NCI-H510A treated with DMSO at 0.1 percent for 48 hours (cell line): ENCODE measurements at regions not wholly inside any gene's neighbourhood (a gene's known extent, or its start where the extent isn't known, plus 50 kb on each side); places are given as distances from the start of the nearest gene placed in this dataset.
"Not testable (repeated sequence)": the region's sequence is repeated elsewhere in the genome, so short reads cannot be mapped to it uniquely, and the experiment has no call there.

Experiments
- DNase-seq: peaks from one replicate; lab custom pipeline; 2025; lab: John Stamatoyannopoulos, UW

DNA sequence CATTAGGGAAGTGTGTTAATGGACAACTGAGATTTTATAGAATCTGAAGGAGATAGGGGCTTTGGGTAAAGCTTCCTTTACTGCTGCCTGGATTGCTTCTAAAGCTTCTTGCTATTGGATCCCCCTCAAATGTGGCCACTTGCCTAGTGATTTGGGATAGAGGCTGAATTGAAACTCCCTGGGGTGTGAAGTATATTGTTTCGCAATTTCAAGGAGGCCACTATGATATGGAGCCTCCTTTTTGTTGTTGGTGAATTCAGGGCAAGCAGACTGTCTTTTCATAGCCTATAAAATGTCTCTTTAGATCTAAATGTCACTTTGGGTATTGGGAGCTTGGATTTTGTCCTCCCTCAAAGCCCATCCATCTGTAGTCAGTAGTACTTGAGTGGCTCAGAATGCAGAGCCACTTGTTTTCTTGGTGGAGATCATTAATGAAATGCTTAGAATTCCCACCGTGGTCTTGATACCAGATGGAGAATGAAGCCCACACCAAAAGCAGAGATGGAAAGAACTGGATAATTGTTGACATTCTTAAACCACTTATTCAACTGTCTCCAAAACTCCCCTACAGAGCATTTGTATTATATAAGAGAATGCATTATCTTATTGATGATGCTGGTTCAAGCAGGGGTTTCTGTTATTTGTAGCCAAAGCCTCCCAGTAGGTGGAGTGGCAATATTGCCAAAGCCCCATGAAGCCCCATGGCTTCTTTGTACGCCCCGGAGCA lies 144.3 kb upstream of the KCNE2 start:
- no peak for DNase-seq

DNA sequence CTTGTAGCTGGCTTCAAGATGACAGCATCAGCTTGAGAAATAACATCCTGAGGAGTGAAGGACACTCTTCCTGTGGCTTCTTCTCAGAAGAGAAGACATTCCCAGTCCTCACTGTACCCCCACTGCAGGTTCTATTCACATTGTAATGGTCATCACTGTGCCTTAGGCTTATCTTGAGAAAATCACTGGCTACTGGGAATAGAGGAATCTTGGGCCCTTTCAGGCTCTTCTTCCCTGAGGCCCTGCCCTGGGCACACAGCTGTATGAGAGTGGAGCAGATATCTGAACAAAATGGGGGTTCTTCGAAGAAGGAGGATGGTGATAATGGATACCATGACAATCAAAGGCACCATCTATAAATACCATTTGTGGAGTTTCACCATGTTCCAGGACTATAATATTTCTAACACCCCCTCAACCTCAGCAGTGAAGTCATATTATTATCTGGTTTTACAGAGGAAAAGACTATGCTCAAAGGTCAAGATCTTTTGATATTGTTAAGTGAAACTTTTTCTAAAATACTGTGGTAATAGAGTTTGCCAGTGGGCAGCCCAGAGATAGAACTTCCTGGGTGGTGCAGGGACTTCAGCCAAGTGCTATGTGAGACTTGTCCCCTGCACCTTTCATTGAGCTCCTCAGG lies 143.1 kb upstream of the KCNE2 start:
- no peak for DNase-seq

DNA sequence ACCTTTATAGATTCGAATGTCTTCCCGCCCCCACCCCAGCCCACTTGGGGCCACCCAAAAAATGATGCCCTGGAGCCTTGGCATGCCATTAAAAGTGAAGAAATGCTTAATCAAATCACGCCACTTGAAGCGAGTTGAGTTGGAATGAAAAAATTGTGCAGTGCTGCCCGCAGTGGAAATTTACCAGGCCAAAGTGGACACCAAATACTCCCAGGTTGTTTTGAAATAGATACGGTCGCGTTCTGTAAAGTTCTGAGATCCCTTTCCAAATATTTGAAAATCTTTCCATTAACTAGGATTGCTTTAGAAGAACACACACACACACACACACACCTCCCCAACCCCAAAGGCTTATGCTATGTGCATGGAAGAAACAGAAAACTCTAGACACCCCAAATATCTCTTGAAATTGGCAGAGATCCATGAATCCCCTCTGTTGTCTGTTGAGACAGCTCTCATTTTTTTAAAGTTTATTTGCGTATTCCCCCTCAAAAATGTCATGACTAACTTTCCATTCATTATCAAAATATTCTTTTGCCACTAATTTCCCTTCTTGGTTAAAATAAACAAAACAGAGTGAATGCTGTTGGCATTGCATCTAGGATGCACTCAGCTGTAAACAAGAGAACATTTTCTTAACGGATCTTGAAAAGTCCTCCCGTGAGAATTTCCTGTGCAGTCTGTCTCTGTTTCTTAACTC lies 142.3 kb upstream of the KCNE2 start:
- DNase-seq: no peak

DNA sequence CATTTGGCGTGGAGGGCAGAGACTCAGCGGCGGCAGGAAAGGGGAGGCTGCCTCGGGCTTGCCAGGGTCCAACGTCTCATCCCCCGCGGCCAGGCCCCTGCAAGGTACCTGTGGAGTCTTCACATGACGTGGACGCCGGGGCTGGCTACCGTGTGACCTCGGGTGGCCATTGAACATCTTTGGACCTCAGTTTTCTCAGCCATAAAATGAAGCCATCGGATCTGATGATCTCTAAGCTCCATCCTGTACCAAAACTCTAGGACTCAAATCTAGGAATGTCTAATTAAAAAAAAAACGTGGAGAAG lies 141.8 kb upstream of the KCNE2 start:
- no peak for DNase-seq

DNA sequence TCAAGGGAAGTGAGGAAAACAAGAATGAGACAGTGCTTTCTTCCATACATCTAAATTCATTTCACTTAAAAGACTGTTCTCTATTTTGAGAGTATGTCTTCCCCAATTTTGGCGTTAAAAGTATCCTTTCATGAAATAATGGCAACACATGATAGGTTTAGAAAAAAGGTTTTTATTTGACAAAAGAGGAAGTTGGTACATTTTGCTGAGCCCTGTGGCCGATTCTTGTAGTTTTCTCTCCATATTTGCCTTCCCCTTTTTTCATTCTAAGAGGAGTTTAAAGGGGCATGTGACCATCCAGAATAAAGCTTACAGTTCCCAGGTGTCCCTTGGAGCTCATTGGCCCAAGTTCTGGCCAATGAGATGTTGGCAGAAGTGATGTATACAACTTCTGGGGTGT lies 140.4 kb upstream of the KCNE2 start:
- no peak for DNase-seq

DNA sequence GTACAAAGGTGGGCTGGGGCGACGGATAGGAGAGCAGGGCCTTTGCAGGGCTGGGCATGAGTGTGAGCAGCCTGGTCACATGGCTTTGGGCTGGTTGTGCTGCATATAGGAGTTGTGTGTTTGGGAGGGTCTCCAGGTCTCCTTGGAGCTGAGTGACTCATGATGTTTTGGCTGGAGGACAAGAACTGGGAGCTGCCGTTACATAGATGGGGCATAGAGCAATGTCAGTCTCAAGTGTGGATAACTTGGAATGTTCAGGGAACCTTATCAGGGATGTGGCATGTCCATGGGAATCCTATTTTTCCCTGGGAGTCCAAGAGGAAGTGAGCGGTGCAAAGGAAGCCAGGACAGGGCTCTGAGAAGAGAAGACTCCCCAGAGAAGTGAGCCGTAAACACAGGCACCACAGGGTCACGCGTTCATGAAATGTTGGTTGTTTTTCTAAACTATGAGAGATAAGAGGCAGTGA lies 136.4 kb upstream of the KCNE2 start:
- no peak for DNase-seq

DNA sequence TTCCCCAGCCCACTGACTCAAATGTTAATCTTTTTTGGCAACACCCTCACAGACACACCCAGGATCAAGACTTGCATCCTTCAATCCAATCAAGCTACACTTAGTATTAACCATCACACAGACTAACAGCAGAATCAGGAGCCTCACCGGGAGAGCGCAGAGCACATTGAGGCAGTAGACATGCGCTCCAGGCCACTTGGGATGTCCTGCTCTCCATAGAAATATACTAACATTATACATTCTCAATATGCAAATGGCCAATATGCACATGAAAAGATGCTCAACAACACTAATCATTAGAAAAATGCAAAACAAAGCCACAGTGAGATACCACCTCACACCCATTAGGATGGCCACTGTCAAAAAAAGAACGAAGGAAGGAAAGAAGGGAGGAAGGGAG lies 135.0 kb upstream of the KCNE2 start:
- no peak for DNase-seq

DNA sequence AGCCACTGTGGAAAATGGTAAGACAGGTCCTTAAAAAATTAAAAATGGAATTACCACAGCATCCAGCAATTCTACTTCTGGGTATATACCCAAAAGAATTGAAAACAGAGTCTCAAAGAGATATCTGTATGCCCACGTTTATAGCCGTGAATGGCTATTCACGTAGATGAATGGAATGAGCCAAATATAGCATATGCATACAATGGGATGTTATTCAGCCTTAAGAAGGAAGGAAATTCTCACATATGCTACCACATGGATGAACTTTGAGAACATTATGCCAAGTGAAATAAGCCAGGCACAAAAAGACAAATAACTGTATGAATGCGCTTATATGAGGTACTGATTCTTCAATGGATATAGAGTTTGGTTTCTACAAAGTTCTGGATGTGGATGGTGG lies 134.5 kb upstream of the KCNE2 start:
- no peak for DNase-seq

DNA sequence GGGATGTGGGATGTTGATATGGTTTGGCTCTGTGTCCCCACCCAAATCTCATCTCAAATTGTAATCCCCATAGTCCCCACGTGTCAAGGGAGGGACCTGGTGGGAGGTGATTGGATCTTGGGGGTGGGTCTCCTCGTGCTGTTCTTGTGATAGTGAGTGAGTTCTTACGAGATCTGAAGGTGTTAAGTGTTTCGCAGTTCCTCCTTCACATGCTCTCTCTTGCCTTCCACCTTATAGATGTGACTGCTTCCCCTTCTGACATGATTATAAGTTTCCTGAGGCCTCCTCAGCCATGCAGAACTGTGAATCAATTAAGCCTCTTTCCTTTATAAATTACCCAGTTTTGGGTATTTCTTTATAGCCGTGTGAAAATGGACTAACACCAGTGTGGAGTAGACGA lies 130.1 kb upstream of the KCNE2 start:
- DNase-seq: not testable (repeated sequence)

DNA sequence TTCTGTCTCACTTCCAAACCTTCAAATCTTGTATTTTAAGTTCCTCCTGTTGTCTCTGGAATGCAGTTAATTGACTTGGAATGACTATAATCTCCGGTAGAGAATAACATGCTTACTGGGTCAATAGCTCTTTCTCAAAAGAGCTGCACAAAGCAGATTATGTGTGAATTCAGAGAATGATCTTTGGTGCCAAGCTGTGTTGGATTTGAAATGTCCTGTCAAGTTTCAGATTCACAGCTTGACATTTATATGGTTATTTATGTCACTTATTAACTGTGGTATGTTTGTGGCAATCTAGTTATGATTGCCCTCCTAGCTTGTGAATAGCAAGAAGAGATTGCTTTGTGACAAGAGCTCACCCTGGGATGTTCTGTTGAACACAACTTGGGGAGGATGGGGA lies 128.3 kb upstream of the KCNE2 start:
- no peak for DNase-seq

DNA sequence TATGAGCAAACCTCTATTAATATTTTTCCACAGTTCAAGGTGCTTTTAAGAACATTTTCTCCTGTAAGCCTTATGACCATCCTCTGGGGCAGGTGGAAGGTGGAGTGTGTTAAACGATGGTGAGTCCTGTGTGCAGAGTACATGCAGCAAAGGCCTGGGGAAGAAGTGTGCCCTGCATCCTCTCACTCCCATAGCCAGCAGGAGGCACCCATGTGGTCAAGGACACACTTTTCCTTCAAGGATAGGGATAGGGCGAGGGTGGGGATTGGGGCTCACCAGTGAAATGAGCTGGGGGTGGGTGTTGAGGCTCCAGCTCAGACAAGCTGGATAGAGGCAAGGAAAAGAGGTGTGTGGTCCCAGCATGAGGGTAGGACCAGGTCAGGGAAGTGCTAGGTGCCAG lies 120.8 kb upstream of the KCNE2 start:
- no peak for DNase-seq

DNA sequence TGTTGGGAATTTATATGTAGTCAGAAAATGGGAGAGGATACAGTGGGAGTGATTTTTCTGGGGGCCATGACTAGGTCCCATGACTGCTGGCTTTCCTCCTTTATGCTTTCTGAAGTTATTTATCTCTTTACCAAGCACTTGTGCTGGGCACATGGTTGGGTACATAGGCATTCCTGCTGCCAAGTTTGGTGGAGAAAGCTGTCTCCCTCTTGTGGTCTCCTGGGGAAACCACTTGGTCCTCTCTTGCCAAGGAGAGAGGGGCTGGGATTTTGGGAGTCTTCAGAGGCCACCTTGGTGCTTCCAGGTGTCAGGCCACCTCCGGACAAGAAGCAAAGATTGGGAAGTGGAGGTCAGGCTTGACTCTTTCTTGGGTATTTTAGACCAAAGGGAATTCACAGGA lies 120.2 kb upstream of the KCNE2 start:
- no peak for DNase-seq

DNA sequence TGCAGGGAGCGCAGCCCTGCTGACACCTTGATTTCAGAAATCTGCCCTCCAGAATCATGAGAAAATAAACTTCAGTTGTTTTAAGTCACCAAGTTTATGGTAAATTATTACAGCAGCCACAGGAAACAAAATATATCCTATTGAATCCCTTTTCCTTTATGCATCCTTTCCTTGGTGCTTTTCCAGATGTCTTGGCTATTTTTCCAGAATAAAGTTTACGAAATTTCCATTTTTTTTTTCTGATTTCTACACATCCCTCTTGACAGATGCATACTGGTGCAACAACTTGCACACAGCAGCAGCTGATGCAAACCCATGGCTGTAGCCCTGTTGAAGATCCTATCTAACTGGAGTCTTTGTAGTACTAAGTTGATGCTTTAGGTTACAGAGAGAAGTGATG lies 111.1 kb upstream of the KCNE2 start:
- no peak for DNase-seq

DNA sequence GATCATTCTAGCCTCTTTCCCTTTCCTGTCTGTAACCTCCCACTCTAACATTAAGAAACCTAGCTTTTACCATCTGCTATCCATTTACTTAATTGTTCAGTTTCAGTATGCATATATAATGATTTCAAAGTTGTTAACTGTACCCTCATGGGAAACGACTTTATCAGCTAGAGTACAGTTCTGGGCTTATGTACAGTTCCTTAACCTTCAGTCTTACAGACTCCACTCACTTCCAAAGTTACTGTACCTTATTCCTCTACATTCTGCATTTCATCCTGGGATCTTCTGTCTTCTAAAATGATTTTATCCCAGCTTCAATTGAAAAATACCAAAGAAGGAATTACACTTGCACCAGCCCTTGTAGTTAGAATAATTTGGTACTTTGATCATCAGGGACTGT lies 108.7 kb upstream of the KCNE2 start:
- no peak for DNase-seq

DNA sequence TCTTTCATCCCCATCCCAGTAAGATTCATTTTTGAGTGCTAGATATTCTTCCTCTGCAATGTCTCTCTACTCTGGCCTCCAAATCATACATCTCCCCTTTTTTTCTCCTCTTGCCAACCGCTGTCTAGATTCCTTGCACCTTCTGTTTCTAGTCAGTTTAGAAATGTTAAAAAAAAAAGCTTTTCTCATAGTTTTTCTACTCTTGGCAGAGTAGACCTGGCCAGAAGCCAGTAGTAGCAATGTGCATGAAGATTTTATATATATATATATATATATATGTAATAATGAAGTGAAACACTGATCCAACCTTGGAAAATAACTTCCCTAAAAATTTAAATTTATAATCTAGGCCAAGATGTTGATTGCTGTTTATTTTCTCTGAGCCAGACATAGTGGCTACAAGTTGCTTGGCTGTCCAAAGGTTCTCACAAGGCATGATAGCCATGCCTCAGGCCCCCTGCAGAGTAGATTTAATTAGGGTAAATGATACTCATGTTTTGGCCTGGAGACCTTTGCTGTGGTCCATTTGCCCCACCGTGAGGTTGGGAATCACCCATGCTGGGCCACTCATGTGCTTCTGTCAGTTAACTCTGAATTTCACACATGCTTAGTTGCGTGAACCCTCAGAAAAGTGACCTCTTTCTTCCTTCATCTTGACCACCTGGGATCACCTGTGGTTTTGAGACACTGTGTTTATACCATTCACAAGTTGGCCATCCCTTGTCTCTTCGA lies 103.4 kb upstream of the KCNE2 start:
- no peak for DNase-seq

DNA sequence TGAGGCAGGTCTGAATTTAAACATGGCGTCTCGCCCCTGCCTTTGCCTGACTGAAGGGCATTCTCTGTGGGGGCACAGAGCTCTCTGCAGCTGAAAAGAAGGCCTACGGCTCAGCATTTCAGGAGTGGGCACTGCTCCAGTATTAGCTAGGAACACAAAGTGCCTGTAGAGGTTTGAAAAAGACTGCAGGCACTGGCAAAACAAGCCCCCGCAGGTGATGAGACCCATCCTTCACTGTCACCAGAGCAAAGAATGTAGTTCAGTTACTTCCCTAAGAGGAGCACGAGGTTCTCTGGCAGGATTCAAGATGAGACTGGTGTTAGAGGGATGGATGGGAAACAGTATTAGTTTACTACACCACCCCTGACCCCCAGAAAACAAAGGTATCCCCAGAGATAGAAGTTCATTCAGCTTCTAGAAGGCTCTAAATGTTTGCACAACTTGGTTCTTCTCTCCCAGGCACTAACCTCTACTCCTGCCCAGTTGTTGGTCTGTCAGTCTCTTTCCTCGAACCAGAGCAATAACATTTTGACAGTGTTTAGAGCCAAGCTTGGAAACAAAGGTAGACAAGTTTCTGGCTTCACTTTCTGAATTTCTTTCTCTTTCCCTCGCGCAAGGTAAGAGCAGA lies 101.9 kb upstream of the KCNE2 start:
- DNase-seq: no peak

DNA sequence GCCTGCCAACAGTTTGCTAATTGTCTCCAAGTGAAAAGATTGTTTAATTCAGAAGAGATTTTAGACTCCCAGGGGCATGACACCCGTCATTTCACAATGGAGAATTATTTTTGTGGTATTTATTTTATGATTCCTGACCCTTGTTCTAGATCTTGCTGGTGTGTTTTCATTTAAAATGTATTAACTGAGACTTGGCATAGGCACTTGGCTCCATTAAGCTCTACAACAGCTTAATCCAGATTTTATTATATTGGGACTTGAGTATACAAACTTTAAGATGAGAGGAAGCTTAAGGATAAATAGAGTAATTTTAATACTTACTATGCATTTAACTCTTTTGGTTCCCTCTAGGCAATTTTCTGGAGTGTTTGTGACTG lies 101.3 kb upstream of the KCNE2 start:
- no peak for DNase-seq

DNA sequence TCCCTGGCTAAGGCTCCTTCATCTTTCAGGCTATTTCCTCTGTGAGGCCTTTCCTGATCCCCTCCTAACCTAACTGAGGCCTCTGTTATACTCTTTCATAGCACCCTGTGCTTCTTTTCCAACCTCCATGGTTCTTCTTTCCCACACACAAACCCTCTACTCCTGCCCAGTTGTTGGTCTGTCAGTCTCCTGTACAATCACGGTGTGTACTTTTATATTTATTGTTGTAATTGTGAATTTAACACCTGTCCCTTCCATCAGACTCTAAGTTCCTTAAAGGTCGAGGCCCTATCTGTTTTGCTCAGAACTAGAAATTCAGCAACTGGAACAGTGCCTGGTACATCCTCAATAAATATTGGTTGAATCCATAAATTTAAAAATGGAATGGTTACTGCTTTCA lies 100.2 kb upstream of the KCNE2 start:
- no peak for DNase-seq

DNA sequence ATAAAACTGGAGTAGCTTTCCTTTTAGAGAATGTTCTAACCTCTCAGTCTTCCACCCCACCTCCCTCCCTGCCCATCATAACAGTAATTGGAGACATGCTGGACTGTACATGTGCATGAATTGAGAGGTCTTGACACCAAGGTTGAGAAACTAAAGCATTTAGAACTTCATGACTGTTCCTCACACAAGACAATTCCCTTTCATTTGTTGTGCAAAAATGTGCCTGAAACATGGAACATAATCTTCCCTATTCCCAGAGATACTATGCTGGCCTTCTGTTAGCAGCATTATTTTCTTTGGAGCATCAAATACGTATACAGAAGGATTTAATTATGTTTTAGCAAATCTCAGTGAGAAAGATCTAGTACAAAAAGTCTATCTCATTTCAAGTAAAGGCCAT lies 97.5 kb upstream of the KCNE2 start:
- DNase-seq: no peak

DNA sequence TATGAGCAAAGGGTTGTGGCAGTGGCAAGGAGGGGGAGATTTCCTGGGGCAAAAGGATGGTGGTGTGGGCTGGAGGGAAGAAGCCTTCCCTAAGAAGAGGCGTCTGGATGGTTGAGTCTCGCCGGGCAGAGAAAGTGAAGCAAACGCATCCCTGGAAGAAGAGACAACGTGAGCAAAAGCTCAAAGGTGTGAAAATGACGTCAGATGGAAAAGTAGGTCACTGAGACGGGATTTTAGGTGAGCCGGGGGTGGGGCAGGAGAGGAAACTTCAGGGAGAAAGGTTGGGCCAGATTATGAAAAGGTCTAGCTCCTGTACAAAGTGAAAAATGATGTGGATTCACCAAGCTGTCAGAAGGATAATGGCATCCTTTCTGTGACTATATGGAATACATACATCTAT lies 95.3 kb upstream of the KCNE2 start:
- DNase-seq: no peak

DNA sequence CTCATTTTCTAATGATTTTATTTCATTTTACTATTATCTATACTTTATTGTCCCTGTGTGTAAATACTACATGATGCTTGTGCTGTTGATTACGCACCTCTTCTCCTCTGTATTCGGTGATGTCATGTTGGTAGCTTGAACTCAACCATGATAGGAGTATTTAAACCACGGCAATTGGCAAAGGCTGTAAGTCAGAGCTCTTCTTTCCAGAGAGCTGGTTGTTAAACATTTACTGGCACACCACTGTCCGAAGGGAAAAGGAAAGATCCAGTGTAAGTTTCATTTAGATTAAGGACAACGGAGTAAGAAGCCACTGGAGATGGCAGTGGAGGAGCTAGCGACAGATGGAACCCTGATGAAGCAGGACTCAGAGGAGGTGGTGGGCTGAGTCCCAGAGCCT lies 93.4 kb upstream of the KCNE2 start:
- DNase-seq: no peak

DNA sequence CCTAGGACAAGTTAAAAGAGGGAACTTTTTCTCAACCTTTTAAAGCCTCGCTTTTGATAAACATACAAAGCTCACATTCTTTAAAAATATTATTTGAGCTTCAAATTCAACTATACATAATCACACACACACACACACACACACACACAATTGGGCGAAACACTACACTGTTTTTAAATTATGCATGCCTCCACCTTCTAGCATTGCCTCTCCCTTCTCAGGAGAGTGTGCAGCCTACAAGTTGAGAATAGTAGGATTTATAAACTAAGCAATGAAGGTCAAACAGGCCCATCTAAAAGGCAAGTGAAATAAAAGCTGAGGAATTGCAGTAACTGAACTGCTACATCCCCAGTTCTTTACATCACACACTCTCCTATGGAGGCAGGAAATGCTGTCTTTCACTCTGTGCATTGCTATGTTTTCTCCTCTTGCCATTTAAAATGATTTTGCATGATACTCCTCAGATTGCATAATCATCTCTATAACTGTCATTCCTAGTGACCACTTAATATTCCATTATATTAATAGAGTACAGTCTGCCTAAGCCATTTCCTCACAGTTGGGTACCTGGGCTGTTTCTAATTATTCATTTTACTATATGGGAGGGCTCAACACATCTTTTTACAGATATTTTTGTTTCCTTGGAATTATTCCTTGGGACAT lies 92.5 kb upstream of the KCNE2 start:
- DNase-seq: no peak
